ENCODE measurements at regions not wholly inside any gene's neighbourhood (a gene's known extent, or its start where the extent isn't known, plus 50 kb on each side); places are given as distances from the start of the nearest gene placed in this dataset.

DNA sequence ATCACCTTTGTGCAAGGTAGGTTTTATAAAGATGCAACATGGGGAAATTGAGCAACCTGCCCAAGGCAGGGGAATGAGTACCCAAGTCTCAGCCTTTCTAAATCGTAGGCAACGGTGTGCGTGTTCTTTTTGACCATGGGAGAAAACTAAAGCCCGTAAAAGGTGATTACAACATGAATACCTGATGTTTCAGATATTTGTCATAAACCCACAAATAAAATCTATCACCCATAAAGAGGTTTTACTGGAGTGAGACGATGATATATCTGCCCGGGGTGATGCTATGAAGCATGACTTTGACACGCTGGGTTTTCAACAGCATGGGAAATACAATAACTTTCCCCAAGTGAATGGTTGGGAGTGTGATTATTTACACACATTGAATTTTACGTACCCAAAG, 406.3 kb upstream of the KLF6 start:
- Histone ChIP-seq H3K36me3 (ENCODE audit: control insufficient read depth in 2 of 2, extremely low read depth in 1 of 2, insufficient read depth in 2 of 2, low read length in 2 of 2) (no peaks in the 10 kb centered on the region), H3K9me1 (replicated peaks; ENCODE audit: control insufficient read depth, extremely low read depth, insufficient read depth, low read length) (no peaks in the 10 kb centered on the region), H3K27me3 (ENCODE audit: control insufficient read depth in 2 of 2, insufficient read depth in 2 of 2, low read length in 2 of 2) (no peaks in the 10 kb centered on the region), H3K9me3 (replicated peaks; ENCODE audit: control insufficient read depth, insufficient read depth, low read length) (no peaks in the 10 kb centered on the region), H3K4me1 (ENCODE audit: control insufficient read depth, extremely low read depth, insufficient read depth, low read length) (no peaks in the 10 kb centered on the region), H2AFZ (ENCODE audit: low read depth, low read length) (no peak overlapping the region), H3K9ac (replicated peaks; ENCODE audit: extremely low read depth, insufficient read depth, low read length) (no peak overlapping the region), H3K4me3 (replicated peaks in 1 of 3; ENCODE audit: insufficient read depth in 1 of 3, low read depth in 1 of 3, low read length in 3 of 3) (no peak overlapping the region), H3K27ac (ENCODE audit: insufficient read depth, low read depth, low read length) (no peak overlapping the region), H3K79me2 (ENCODE audit: control insufficient read depth, insufficient read depth, low read length) (no peaks in the 10 kb centered on the region), H3K4me2 (ENCODE audit: insufficient read depth, low read length) (no peak overlapping the region), H4K20me1 (replicated peaks; ENCODE audit: control insufficient read depth, extremely low read depth, insufficient read depth, low read length) (no peaks in the 10 kb centered on the region)
- intact Hi-C loops (cut with micrococcal nuclease): no loop called here
- ChIA-PET CTCF (no interaction called here), POLR2A (no interaction called here)
- DNase-seq (ENCODE audit: low read depth, low spot score) (no peak), FAIRE-seq (no peak)
- dilution Hi-C loops (cut with MboI; ENCODE audit: extremely low pct_ligation_motif_present, low sequenced_read_pairs): no loop called here
- no TSS peak for BruUV-seq (replicated peaks)
- TF ChIP-seq POLR2A (IDR thresholded peaks at IDR 0.05; ENCODE audit: low read depth, low read length) (no peak), GATA2 (IDR thresholded peaks at IDR 0.05; ENCODE audit: insufficient read depth, insufficient read length, low read depth, low read length) (no peak), POLR2AphosphoS5 (IDR thresholded peaks at IDR 0.05; ENCODE audit: insufficient read depth, low read depth, low read length) (no peak), MYC (IDR thresholded peaks at IDR 0.05; ENCODE audit: low read depth, low read length) (no peak), JUN (IDR thresholded peaks at IDR 0.05; ENCODE audit: borderline replicate concordance, insufficient read depth, insufficient read length, low read depth) (no peak), CTCF (IDR thresholded peaks at IDR 0.05; ENCODE audit: extremely low read depth in 1 of 2, insufficient read depth in 1 of 2, low read depth in 1 of 2, low read length in 2 of 2) (no peak), MAX (IDR thresholded peaks at IDR 0.05; ENCODE audit: insufficient read depth, insufficient read length) (no peak), EZH2 (IDR thresholded peaks at IDR 0.05; ENCODE audit: borderline replicate concordance, low read depth, low read length, severe bottlenecking) (no peak), FOS (IDR thresholded peaks at IDR 0.05; ENCODE audit: borderline replicate concordance, insufficient read depth, low read length) (no peak)
